Hepatocyte (in vitro differentiated cells): ENCODE measurements at regions not wholly inside any gene's neighbourhood (a gene's known extent, or its start where the extent isn't known, plus 50 kb on each side); places are given as distances from the start of the nearest gene placed in this dataset.

Experiments
- DNase-seq: peaks from one replicate; pipeline ENCODE4 v3.0.0-alpha.2; 2016; ENCODE audit warnings: low spot score
- H2AFZ ChIP-seq: fragments of 200-600 bp; sonication (generic); 2 replicates; pipeline ENCODE4 v1.6.0; 2016; ENCODE audit warnings: antibody characterized with exemption, mild to moderate bottlenecking
- H3K27ac ChIP-seq: fragments of 200-600 bp; sonication (generic); 2 replicates; pipeline ENCODE4 v1.5.1; 2016; ENCODE audit warnings: mild to moderate bottlenecking
- H3K27me3 ChIP-seq: fragments of 200-600 bp; sonication (generic); 2 replicates; pipeline ENCODE4 v1.6.1; 2016
- H3K36me3 ChIP-seq: fragments of 200-600 bp; sonication (generic); replicated peaks from 2 replicates; pipeline ENCODE4 v1.5.1; 2016; ENCODE audit warnings: low read depth; ENCODE audit not compliant: insufficient read depth
- H3K4me1 ChIP-seq: fragments of 200-600 bp; sonication (generic); 2 replicates; pipeline ENCODE4 v1.5.1; 2016; ENCODE audit warnings: mild to moderate bottlenecking, moderate library complexity; ENCODE audit not compliant: insufficient read depth
- H3K4me2 ChIP-seq: fragments of 200-600 bp; sonication (generic); 2 replicates; pipeline ENCODE4 v1.6.0; 2016
- H3K4me3 ChIP-seq: fragments of 200-600 bp; sonication (generic); 2 replicates; pipeline ENCODE4 v1.5.1; 2016; ENCODE audit warnings: mild to moderate bottlenecking
- H3K79me2 ChIP-seq: fragments of 200-600 bp; sonication (generic); 2 replicates; pipeline ENCODE4 v1.6.0; 2017; ENCODE audit warnings: mild to moderate bottlenecking
- H3K9me2 ChIP-seq: fragments of 200-600 bp; sonication (generic); replicated peaks from 2 replicates; pipeline ENCODE4 v1.6.0; 2017; ENCODE audit warnings: mild to moderate bottlenecking; ENCODE audit not compliant: insufficient read depth
- H3K9me3 ChIP-seq: fragments of 200-600 bp; sonication (generic); 2 replicates; pipeline ENCODE4 v1.5.1; 2016; ENCODE audit warnings: low read depth, mild to moderate bottlenecking
- H4K20me1 ChIP-seq: fragments of 200-600 bp; sonication (generic); 2 replicates; pipeline ENCODE4 v1.6.0; 2016; ENCODE audit warnings: mild to moderate bottlenecking; ENCODE audit not compliant: insufficient read depth, poor library complexity, severe bottlenecking
- CTCF ChIP-seq: fragments of 200-600 bp; sonication (generic); IDR thresholded peaks from 2 replicates; pipeline ENCODE4 v1.5.1; 2016; ENCODE audit warnings: antibody characterized with exemption, mild to moderate bottlenecking; ENCODE audit not compliant: poor library complexity
- EZH2 ChIP-seq: fragments of 200-600 bp; sonication (generic); IDR thresholded peaks from 2 replicates; pipeline ENCODE4 v1.6.1; 2016; ENCODE audit warnings: antibody characterized with exemption, mild to moderate bottlenecking, borderline replicate concordance
- EZH2phosphoT487 ChIP-seq: fragments of 200-600 bp; sonication (generic); IDR thresholded peaks from one replicate; pipeline ENCODE4 v1.6.1; 2018; ENCODE audit warnings: antibody characterized with exemption, mild to moderate bottlenecking, low read depth, moderate library complexity; ENCODE audit not compliant: unreplicated experiment, severe bottlenecking
- WGBS: methylation state at CpG from one replicate; pipeline ENCODE4 v1.1.6; 2016; ENCODE audit warnings: low lambda C conversion rate; ENCODE audit errors: missing lambda C conversion rate; 5-methylcytosine and 5-hydroxymethylcytosine counted together

DNA sequence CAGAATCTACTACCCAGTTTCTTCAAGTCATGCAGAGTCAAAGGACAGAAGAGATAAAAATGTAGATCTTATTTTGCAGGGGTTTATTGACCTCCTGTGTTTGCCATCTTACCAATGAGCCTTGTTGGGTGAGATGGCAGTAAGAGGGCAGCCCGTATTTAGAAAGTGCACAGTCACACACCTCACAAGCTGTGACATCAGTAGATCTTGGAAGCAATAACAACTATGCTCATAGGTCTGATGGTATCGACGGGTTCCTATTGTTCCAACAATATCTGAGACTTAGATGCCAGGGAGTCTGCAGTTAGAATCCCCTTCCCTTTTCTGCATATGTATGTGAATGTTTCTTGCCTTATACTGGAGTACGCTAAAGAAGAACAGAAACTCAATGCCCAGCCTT lies 189.0 kb upstream of the DYRK2 start:
- Histone ChIP-seq H3K79me2 (no peaks in the 10 kb centered on the region), H3K4me2 (no peak overlapping the region), H3K27me3 (no peaks in the 10 kb centered on the region), H2AFZ (no peak overlapping the region), H4K20me1 (no peaks in the 10 kb centered on the region), H3K27ac (no peak overlapping the region), H3K9me2 (no peaks in the 10 kb centered on the region), H3K4me3 (no peak overlapping the region), H3K9me3 (no peaks in the 10 kb centered on the region), H3K36me3 (no peaks in the 10 kb centered on the region), H3K4me1 (no peaks in the 10 kb centered on the region)
- DNase-seq, result no peak
- 97% methylated on average over 4 of the region's 4 CpGs for WGBS
- no peak for TF ChIP-seq CTCF
- TF ChIP-seq EZH2, result no peak
- no peak for TF ChIP-seq EZH2phosphoT487

GRCh38 chr12:67460388-67460787 lies 188.2 kb upstream of the DYRK2 start:
- no peaks in the 10 kb centered on the region for H3K4me1 ChIP-seq
- WGBS, result 67% methylated on average over 6 of the region's 6 CpGs

DNA sequence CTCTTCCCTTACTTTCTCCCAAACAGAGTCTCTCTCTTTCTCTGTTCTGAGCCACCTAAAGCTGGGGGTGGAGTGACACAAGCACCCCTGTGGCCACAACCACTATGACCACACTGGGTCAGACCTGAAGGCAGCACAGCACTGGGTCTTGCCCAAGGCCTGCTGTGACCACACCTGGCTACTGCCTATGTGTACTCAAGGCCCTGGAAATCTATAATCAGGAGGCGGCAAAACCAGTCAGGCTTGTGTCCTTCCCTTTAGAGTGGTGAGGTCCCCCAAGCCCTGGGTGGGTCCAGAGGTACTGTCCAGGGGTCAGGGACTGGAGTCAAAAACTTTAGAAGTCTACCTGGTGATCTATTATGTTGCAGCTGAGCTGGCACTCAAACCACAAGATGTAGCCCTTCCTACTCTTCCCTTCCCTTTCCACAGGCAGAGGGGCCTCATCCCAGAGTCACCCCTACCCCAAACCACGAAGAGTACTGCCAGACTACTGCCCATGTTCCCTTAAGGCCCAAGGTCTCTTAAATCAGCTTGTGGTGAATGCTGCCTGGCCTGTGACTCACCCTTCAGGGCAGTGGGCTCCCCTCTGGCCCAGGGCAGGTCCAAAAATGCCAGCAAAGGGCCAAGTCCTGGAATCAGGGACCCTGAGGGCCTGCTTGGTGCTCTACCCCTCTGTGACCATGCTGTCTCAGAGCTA lies 179.8 kb upstream of the DYRK2 start:
- Histone ChIP-seq H3K9me3 (no peaks in the 10 kb centered on the region), H4K20me1 (no peaks in the 10 kb centered on the region), H3K4me2 (no peak overlapping the region), H3K36me3 (no peaks in the 10 kb centered on the region), H3K27ac (no peak overlapping the region), H3K9me2 (no peaks in the 10 kb centered on the region), H3K79me2 (no peaks in the 10 kb centered on the region), H2AFZ (no peak overlapping the region), H3K27me3 (no peaks in the 10 kb centered on the region), H3K4me1 (no peaks in the 10 kb centered on the region), H3K4me3 (no peak overlapping the region)
- DNase-seq, result no peak
- 77% methylated on average over 2 of the region's 2 CpGs for WGBS
- TF ChIP-seq EZH2phosphoT487 (no peak), EZH2 (no peak), CTCF (no peak)

More at GRCh38 chr12:67460388-67460787, 188.2 kb upstream of the DYRK2 start:
- no peak for DNase-seq
- Histone ChIP-seq H3K27ac (no peak overlapping the region), H3K9me3 (no peaks in the 10 kb centered on the region), H3K4me3 (no peak overlapping the region), H3K4me2 (no peak overlapping the region), H3K36me3 (no peaks in the 10 kb centered on the region), H2AFZ (no peak overlapping the region), H4K20me1 (no peaks in the 10 kb centered on the region), H3K27me3 (no peaks in the 10 kb centered on the region), H3K79me2 (no peaks in the 10 kb centered on the region), H3K9me2 (no peaks in the 10 kb centered on the region)
- TF ChIP-seq EZH2phosphoT487, result no peak
- no peak for TF ChIP-seq CTCF
- no peak for TF ChIP-seq EZH2
